ENCODE measurements at regions not wholly inside any gene's neighbourhood (a gene's known extent, or its start where the extent isn't known, plus 50 kb on each side); places are given as distances from the start of the nearest gene placed in this dataset.

GRCh38 chr17:77811521-77811920 is 147.0 kb upstream of the TNRC6C start:
- Histone ChIP-seq H3K4me3 (ENCODE audit: low read length) (no peak overlapping the region), H3K9ac (ENCODE audit: low read length) (no peak overlapping the region), H3K79me2 (ENCODE audit: low read length) (no peaks in the 10 kb centered on the region), H4K20me1 (ENCODE audit: insufficient read depth, low read length) (no peaks in the 10 kb centered on the region), H3K27me3 (ENCODE audit: low read depth, low read length) (peaks cover 9% of the 10 kb centered on the region; the same call in 1 of the 2 replicates), H3K27ac (ENCODE audit: low read length) (no peak overlapping the region), H3K9me3 (ENCODE audit: insufficient read depth, low read length) (no peaks in the 10 kb centered on the region), H2AFZ (ENCODE audit: low read depth, low read length) (no peak overlapping the region), H3K36me3 (replicated peaks; ENCODE audit: low read depth, low read length) (no peaks in the 10 kb centered on the region), H3K4me2 (ENCODE audit: low read length) (no peak overlapping the region), H3K4me1 (ENCODE audit: low read length) (no peaks in the 10 kb centered on the region)
- TF ChIP-seq CTCF (IDR thresholded peaks at IDR 0.05; ENCODE audit: low read depth, low read length) (no peak), EZH2phosphoT487 (IDR thresholded peaks at IDR 0.05; ENCODE audit: low read depth) (no peak)

GRCh38 chr17:77814091-77814772 is 144.3 kb upstream of the TNRC6C start:
- Histone ChIP-seq H3K79me2 (ENCODE audit: low read length) (no peaks in the 10 kb centered on the region), H2AFZ (ENCODE audit: low read depth, low read length) (no peak overlapping the region), H3K36me3 (replicated peaks; ENCODE audit: low read depth, low read length) (no peaks in the 10 kb centered on the region), H3K9ac (ENCODE audit: low read length) (no peak overlapping the region), H3K4me3 (ENCODE audit: low read length) (no peak overlapping the region), H4K20me1 (ENCODE audit: insufficient read depth, low read length) (no peaks in the 10 kb centered on the region), H3K4me1 (ENCODE audit: low read length) (no peaks in the 10 kb centered on the region), H3K27me3 (ENCODE audit: low read depth, low read length) (peaks cover 8% of the 10 kb centered on the region), H3K9me3 (ENCODE audit: insufficient read depth, low read length) (no peaks in the 10 kb centered on the region), H3K27ac (ENCODE audit: low read length) (no peak overlapping the region), H3K4me2 (ENCODE audit: low read length) (no peak overlapping the region)
- TF ChIP-seq CTCF (IDR thresholded peaks at IDR 0.05; ENCODE audit: low read depth, low read length) (no peak), EZH2phosphoT487 (IDR thresholded peaks at IDR 0.05; ENCODE audit: low read depth) (no peak)

GRCh38 chr17:77815127-77815905 is 143.2 kb upstream of the TNRC6C start:
- H3K9ac ChIP-seq (ENCODE audit: low read length) = no peak overlapping the region
- no peak overlapping the region for H3K4me3 ChIP-seq (ENCODE audit: low read length)
- TF ChIP-seq EZH2phosphoT487 (IDR thresholded peaks at IDR 0.05; ENCODE audit: low read depth) (no peak), CTCF (IDR thresholded peaks at IDR 0.05; ENCODE audit: low read depth, low read length) (no peak)
- no peaks in the 10 kb centered on the region for H4K20me1 ChIP-seq (ENCODE audit: insufficient read depth, low read length)
- no peaks in the 10 kb centered on the region for H3K4me1 ChIP-seq (ENCODE audit: low read length)
- peaks cover 8% of the 10 kb centered on the region for H3K27me3 ChIP-seq (ENCODE audit: low read depth, low read length)
- no peaks in the 10 kb centered on the region for H3K36me3 ChIP-seq (replicated peaks; ENCODE audit: low read depth, low read length)
- no peaks in the 10 kb centered on the region for H3K9me3 ChIP-seq (ENCODE audit: insufficient read depth, low read length)
- no peak overlapping the region for H3K27ac ChIP-seq (ENCODE audit: low read length)
- H3K79me2 ChIP-seq (ENCODE audit: low read length) = no peaks in the 10 kb centered on the region
- no peak overlapping the region for H2AFZ ChIP-seq (ENCODE audit: low read depth, low read length)
- H3K4me2 ChIP-seq (ENCODE audit: low read length) = no peak overlapping the region

- Histone ChIP-seq H3K4me2 (ENCODE audit: low read length) (no peak overlapping the region), H3K4me1 (ENCODE audit: low read length) (no peaks in the 10 kb centered on the region)
Observed at GRCh38 chr17:77817953-77818352, 140.6 kb upstream of the TNRC6C start.

More at GRCh38 chr17:77817953-77818352, 140.6 kb upstream of the TNRC6C start:
- H2AFZ ChIP-seq (ENCODE audit: low read depth, low read length) = no peak overlapping the region
- H3K79me2 ChIP-seq (ENCODE audit: low read length) = no peaks in the 10 kb centered on the region
- H3K27me3 ChIP-seq (ENCODE audit: low read depth, low read length) = peaks cover 8% of the 10 kb centered on the region
- H3K4me3 ChIP-seq (ENCODE audit: low read length) = no peak overlapping the region
- H4K20me1 ChIP-seq (ENCODE audit: insufficient read depth, low read length) = no peaks in the 10 kb centered on the region
- no peak overlapping the region for H3K27ac ChIP-seq (ENCODE audit: low read length)
- no peaks in the 10 kb centered on the region for H3K9me3 ChIP-seq (ENCODE audit: insufficient read depth, low read length)
- H3K36me3 ChIP-seq (replicated peaks; ENCODE audit: low read depth, low read length) = no peaks in the 10 kb centered on the region
- H3K9ac ChIP-seq (ENCODE audit: low read length) = no peak overlapping the region
- no peak for TF ChIP-seq EZH2phosphoT487 (IDR thresholded peaks at IDR 0.05; ENCODE audit: low read depth)
- no peak for TF ChIP-seq CTCF (IDR thresholded peaks at IDR 0.05; ENCODE audit: low read depth, low read length)

Measured in OCI-LY3 (cell line).